ENCODE measurements at regions not wholly inside any gene's neighbourhood (a gene's known extent, or its start where the extent isn't known, plus 50 kb on each side); places are given as distances from the start of the nearest gene placed in this dataset.

- Histone ChIP-seq H3K4me3 (ENCODE audit: low read length) (no peak overlapping the region), H3K9ac (ENCODE audit: low read depth, low read length) (no peak overlapping the region), H3K27ac (ENCODE audit: low read length) (no peak overlapping the region), H3K36me3 (ENCODE audit: insufficient read depth, low read depth, low read length) (no peaks in the 10 kb centered on the region), H3K4me1 (ENCODE audit: insufficient read depth, low read length) (no peaks in the 10 kb centered on the region), H3K9me3 (ENCODE audit: insufficient read depth, low read depth, low read length) (no peaks in the 10 kb centered on the region), H3K27me3 (ENCODE audit: insufficient read depth, low read length) (no peaks in the 10 kb centered on the region)
These were observed 312.2 kb downstream of the GPM6A start for GRCh38 chr4:175499735-175500352.

DNA sequence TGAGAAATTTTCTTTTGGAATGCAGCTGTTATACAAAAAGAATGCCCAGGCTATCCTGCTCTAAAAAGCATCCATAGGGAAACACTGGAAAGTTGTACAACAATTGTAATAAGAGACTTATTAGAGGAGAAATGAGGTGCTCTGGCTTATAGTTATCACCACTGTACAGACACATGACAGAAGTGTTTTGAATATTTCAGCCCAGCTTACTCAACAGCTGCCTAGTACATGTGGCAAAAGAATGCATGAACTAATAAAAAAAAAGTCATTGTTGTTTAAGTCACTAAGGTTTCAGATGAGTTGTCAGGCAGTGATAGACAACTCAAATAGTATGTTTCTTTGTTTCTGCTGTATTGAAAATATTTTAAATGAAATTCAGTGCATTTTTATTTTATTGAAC lies 307.7 kb downstream of the GPM6A start:
- no peaks in the 10 kb centered on the region for H3K4me1 ChIP-seq (ENCODE audit: insufficient read depth, low read length)
- H3K27ac ChIP-seq (ENCODE audit: low read length): no peak overlapping the region
- no peak overlapping the region for H3K4me3 ChIP-seq (ENCODE audit: low read length)
- no peaks in the 10 kb centered on the region for H3K36me3 ChIP-seq (ENCODE audit: insufficient read depth, low read depth, low read length)
- H3K9ac ChIP-seq (ENCODE audit: low read depth, low read length): no peak overlapping the region
- H3K27me3 ChIP-seq (ENCODE audit: insufficient read depth, low read length): no peaks in the 10 kb centered on the region
- H3K9me3 ChIP-seq (ENCODE audit: insufficient read depth, low read depth, low read length): no peaks in the 10 kb centered on the region

- no peaks in the 10 kb centered on the region for H3K27me3 ChIP-seq (ENCODE audit: insufficient read depth, low read length)
- H3K36me3 ChIP-seq (ENCODE audit: insufficient read depth, low read depth, low read length): no peaks in the 10 kb centered on the region
These were observed 302.7 kb downstream of the GPM6A start for GRCh38 chr4:175509320-175509719.

DNA sequence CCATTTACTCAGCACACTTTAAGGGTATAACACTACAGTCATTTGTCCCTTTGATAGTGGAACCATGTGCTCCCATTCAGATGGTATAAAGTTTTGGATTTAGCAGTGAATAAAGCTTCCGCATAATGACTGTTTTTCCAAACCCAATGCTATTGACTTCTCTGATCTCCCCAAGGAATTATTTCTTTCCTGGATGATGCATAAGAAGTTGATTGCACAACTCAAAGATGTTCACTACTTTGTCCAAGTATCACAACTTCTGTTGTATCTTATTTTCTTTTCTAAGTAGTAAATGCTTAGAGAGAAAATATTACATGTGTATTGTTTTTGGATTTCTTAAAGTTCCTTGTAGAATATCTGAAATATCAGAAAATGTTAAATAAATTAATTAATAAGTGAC lies 300.2 kb downstream of the GPM6A start:
- Histone ChIP-seq H3K9me3 (ENCODE audit: insufficient read depth, low read depth, low read length) (no peaks in the 10 kb centered on the region), H3K4me1 (ENCODE audit: insufficient read depth, low read length) (no peaks in the 10 kb centered on the region), H3K4me3 (ENCODE audit: low read length) (no peak overlapping the region), H3K27me3 (ENCODE audit: insufficient read depth, low read length) (no peaks in the 10 kb centered on the region), H3K36me3 (ENCODE audit: insufficient read depth, low read depth, low read length) (no peaks in the 10 kb centered on the region), H3K9ac (ENCODE audit: low read depth, low read length) (no peak overlapping the region), H3K27ac (ENCODE audit: low read length) (no peak overlapping the region)

More at GRCh38 chr4:175509320-175509719, 302.7 kb downstream of the GPM6A start:
- H3K4me3 ChIP-seq (ENCODE audit: low read length): no peak overlapping the region
- H3K27ac ChIP-seq (ENCODE audit: low read length): no peak overlapping the region
- H3K9ac ChIP-seq (ENCODE audit: low read depth, low read length): no peak overlapping the region
- H3K9me3 ChIP-seq (ENCODE audit: insufficient read depth, low read depth, low read length): no peaks in the 10 kb centered on the region
- H3K4me1 ChIP-seq (ENCODE audit: insufficient read depth, low read length): no peaks in the 10 kb centered on the region

DNA sequence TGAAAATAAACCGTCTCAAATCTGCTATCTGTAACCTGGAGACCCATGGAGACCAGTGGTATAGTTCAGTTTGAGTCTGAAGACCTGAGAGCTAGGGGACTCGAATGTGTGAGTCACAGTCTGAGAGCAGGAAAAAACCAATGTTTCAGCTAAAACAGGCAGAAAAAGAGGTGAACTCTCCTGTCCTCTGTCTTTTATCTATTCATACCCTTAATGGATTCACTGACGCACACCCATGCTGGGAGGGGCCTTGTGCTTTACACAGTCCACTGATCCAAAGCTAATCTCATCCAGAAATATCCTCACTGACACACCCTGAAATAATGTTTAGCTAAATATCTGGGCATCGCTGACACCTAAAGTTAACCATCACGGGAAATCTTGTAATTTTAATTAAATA lies 297.9 kb downstream of the GPM6A start:
- Histone ChIP-seq H3K9ac (ENCODE audit: low read depth, low read length) (no peak overlapping the region), H3K36me3 (ENCODE audit: insufficient read depth, low read depth, low read length) (no peaks in the 10 kb centered on the region), H3K4me1 (ENCODE audit: insufficient read depth, low read length) (no peaks in the 10 kb centered on the region), H3K4me3 (ENCODE audit: low read length) (no peak overlapping the region), H3K27ac (ENCODE audit: low read length) (no peak overlapping the region), H3K27me3 (ENCODE audit: insufficient read depth, low read length) (no peaks in the 10 kb centered on the region), H3K9me3 (ENCODE audit: insufficient read depth, low read depth, low read length) (no peaks in the 10 kb centered on the region)

- Histone ChIP-seq H3K27me3 (ENCODE audit: insufficient read depth, low read length) (no peaks in the 10 kb centered on the region), H3K27ac (ENCODE audit: low read length) (no peak overlapping the region), H3K4me1 (ENCODE audit: insufficient read depth, low read length) (no peaks in the 10 kb centered on the region), H3K4me3 (ENCODE audit: low read length) (no peak overlapping the region), H3K9ac (ENCODE audit: low read depth, low read length) (no peak overlapping the region), H3K36me3 (ENCODE audit: insufficient read depth, low read depth, low read length) (no peaks in the 10 kb centered on the region), H3K9me3 (ENCODE audit: insufficient read depth, low read depth, low read length) (no peaks in the 10 kb centered on the region)
These were observed 281.4 kb downstream of the GPM6A start for GRCh38 chr4:175530655-175531054.

DNA sequence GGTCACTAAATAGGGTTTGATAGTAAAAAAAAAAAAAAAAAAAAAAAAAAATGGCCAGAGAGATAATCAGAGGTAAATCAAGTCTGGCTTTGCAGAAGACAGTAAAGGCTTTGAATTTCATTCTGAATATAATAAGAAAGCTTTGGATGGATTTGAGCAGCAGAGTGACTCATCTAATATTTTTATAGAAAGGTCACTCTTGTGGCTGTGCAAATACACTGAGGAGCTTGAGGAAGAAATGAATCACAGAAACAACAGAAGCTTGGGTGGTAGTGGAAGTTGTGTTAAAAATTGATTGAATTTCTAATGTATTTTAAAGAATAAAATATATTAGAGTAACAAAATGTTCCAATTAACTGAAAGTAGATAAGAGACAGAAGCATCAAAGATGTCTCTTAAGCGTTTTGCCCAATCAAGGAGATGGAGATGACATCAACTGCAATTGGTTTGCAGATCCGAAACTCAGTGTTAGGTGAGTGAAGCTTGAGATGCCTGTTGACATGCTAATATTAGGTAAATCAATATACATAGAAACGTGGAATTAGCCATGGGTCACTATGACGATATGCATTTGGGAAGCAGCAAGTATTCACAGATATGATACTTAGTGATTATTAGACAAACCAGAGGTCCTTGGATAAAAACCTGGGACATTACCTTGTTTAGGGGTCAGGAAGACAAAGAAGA lies 280.5 kb downstream of the GPM6A start:
- Histone ChIP-seq H3K4me3 (ENCODE audit: low read length) (no peak overlapping the region), H3K36me3 (ENCODE audit: insufficient read depth, low read depth, low read length) (no peaks in the 10 kb centered on the region), H3K9ac (ENCODE audit: low read depth, low read length) (no peak overlapping the region), H3K27me3 (ENCODE audit: insufficient read depth, low read length) (no peaks in the 10 kb centered on the region), H3K9me3 (ENCODE audit: insufficient read depth, low read depth, low read length) (no peaks in the 10 kb centered on the region), H3K27ac (ENCODE audit: low read length) (no peak overlapping the region), H3K4me1 (ENCODE audit: insufficient read depth, low read length) (no peaks in the 10 kb centered on the region)

- Histone ChIP-seq H3K36me3 (ENCODE audit: insufficient read depth, low read depth, low read length) (no peaks in the 10 kb centered on the region), H3K27me3 (ENCODE audit: insufficient read depth, low read length) (no peaks in the 10 kb centered on the region), H3K27ac (ENCODE audit: low read length) (no peak overlapping the region), H3K4me1 (ENCODE audit: insufficient read depth, low read length) (no peaks in the 10 kb centered on the region), H3K4me3 (ENCODE audit: low read length) (no peak overlapping the region), H3K9ac (ENCODE audit: low read depth, low read length) (no peak overlapping the region), H3K9me3 (ENCODE audit: insufficient read depth, low read depth, low read length) (no peaks in the 10 kb centered on the region)
These were observed 275.1 kb downstream of the GPM6A start for GRCh38 chr4:175536852-175537453.

DNA sequence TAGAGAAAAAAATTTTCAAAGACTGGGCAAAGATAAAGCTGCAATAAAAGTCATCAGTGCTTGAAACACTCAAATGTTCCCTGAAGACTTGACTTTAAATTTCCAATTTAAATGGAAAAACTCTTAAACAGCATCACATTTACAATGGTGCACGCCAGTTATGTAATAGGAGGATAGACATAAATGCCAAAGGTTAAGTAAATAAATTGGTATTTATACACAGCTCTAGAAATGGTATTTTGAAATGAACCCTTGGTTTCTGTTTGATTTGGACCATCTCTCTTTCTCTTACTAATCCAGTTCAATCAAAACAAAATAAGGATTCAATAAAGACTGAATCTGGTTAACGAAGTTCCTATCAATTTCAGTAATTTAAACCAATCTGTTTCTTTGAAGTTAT lies 272.6 kb downstream of the GPM6A start:
- Histone ChIP-seq H3K27ac (ENCODE audit: low read length) (no peak overlapping the region), H3K4me3 (ENCODE audit: low read length) (no peak overlapping the region), H3K36me3 (ENCODE audit: insufficient read depth, low read depth, low read length) (no peaks in the 10 kb centered on the region), H3K9me3 (ENCODE audit: insufficient read depth, low read depth, low read length) (no peaks in the 10 kb centered on the region), H3K4me1 (ENCODE audit: insufficient read depth, low read length) (no peaks in the 10 kb centered on the region), H3K9ac (ENCODE audit: low read depth, low read length) (no peak overlapping the region), H3K27me3 (ENCODE audit: insufficient read depth, low read length) (no peaks in the 10 kb centered on the region)

DNA sequence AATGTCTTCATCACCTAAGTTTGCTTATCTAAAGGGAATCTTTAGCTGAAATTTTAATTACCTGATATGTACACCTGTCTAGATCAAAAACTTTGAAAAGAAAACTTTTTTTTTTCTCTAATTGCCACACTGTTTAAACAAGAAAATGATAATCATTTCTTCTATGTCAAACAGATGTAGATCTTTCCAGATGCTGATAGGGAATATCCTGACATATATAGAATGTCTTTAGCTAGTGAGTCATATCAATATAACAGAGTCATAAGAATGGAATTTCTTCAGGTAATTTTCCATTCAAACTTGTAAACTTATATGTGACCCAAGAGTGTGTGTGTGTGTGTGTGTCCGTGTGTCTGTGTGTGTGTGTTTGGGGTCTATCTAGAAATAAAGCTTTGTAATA lies 271.9 kb downstream of the GPM6A start:
- H3K36me3 ChIP-seq (ENCODE audit: insufficient read depth, low read depth, low read length): no peaks in the 10 kb centered on the region
- H3K9ac ChIP-seq (ENCODE audit: low read depth, low read length): no peak overlapping the region
- H3K27ac ChIP-seq (ENCODE audit: low read length): no peak overlapping the region
- no peak overlapping the region for H3K4me3 ChIP-seq (ENCODE audit: low read length)
- no peaks in the 10 kb centered on the region for H3K27me3 ChIP-seq (ENCODE audit: insufficient read depth, low read length)
- H3K4me1 ChIP-seq (ENCODE audit: insufficient read depth, low read length): no peaks in the 10 kb centered on the region
- H3K9me3 ChIP-seq (ENCODE audit: insufficient read depth, low read depth, low read length): no peaks in the 10 kb centered on the region

GRCh38 chr4:175540732-175541131 lies 271.3 kb downstream of the GPM6A start:
- Histone ChIP-seq H3K27me3 (ENCODE audit: insufficient read depth, low read length) (no peaks in the 10 kb centered on the region), H3K4me1 (ENCODE audit: insufficient read depth, low read length) (no peaks in the 10 kb centered on the region), H3K9ac (ENCODE audit: low read depth, low read length) (no peak overlapping the region), H3K27ac (ENCODE audit: low read length) (no peak overlapping the region), H3K9me3 (ENCODE audit: insufficient read depth, low read depth, low read length) (no peaks in the 10 kb centered on the region), H3K4me3 (ENCODE audit: low read length) (no peak overlapping the region), H3K36me3 (ENCODE audit: insufficient read depth, low read depth, low read length) (no peaks in the 10 kb centered on the region)

- no peaks in the 10 kb centered on the region for H3K9me3 ChIP-seq (ENCODE audit: insufficient read depth, low read depth, low read length)
- H3K4me3 ChIP-seq (ENCODE audit: low read length): no peak overlapping the region
- H3K27me3 ChIP-seq (ENCODE audit: insufficient read depth, low read length): no peaks in the 10 kb centered on the region
- H3K4me1 ChIP-seq (ENCODE audit: insufficient read depth, low read length): no peaks in the 10 kb centered on the region
- H3K9ac ChIP-seq (ENCODE audit: low read depth, low read length): no peak overlapping the region
- no peak overlapping the region for H3K27ac ChIP-seq (ENCODE audit: low read length)
- no peaks in the 10 kb centered on the region for H3K36me3 ChIP-seq (ENCODE audit: insufficient read depth, low read depth, low read length)
These were observed 269.3 kb downstream of the GPM6A start for GRCh38 chr4:175542786-175543185.

Data from iPS-20b (cell line).